ENCODE measurements at regions not wholly inside any gene's neighbourhood (a gene's known extent, or its start where the extent isn't known, plus 50 kb on each side); places are given as distances from the start of the nearest gene placed in this dataset.

GRCh38 chr6:65903992-65904391 lies 197.0 kb upstream of the EYS start:
- TF ChIP-seq CTCF (IDR thresholded peaks at IDR 0.05): no peak
- no peak for TF ChIP-seq ZFX (IDR thresholded peaks at IDR 0.05; ENCODE audit: borderline replicate concordance)
